Pons (tissue), 1 donor: ENCODE measurements at regions not wholly inside any gene's neighbourhood (a gene's known extent, or its start where the extent isn't known, plus 50 kb on each side); places are given as distances from the start of the nearest gene placed in this dataset.
"Not testable (repeated sequence)": the region's sequence is repeated elsewhere in the genome, so short reads cannot be mapped to it uniquely, and the experiment has no call there.

Experiments used
- DNase-seq: peaks from one replicate; pipeline ENCODE4 v3.0.0-alpha.2; 2016; ENCODE audit warnings: low spot score

GRCh38 chr5:152608458-152608857, 203.4 kb upstream of the NMUR2 start:
- DNase-seq = no peak

GRCh38 chr5:152619756-152620155, 214.7 kb upstream of the NMUR2 start:
- no peak for DNase-seq

- DNase-seq = peak; percentile 27
Measured at GRCh38 chr5:152622628-152623027, 217.5 kb upstream of the NMUR2 start.

- DNase-seq = no peak
Measured at GRCh38 chr5:152623951-152624350, 218.9 kb upstream of the NMUR2 start.

GRCh38 chr5:152625696-152626095, 220.6 kb upstream of the NMUR2 start:
- no peak for DNase-seq

GRCh38 chr5:152631221-152631620, 226.1 kb upstream of the NMUR2 start:
- DNase-seq = no peak

GRCh38 chr5:152632360-152632759, 227.3 kb upstream of the NMUR2 start:
- DNase-seq = no peak

GRCh38 chr5:152634586-152634985, 229.5 kb upstream of the NMUR2 start:
- peak; percentile 50 for DNase-seq

GRCh38 chr5:152638996-152639552, 234.0 kb upstream of the NMUR2 start:
- no peak for DNase-seq

GRCh38 chr5:152641970-152642805, 237.1 kb upstream of the NMUR2 start:
- DNase-seq = no peak

GRCh38 chr5:152642880-152643279, 237.8 kb upstream of the NMUR2 start:
- no peak for DNase-seq

GRCh38 chr5:152644029-152644728, 239.1 kb upstream of the NMUR2 start:
- no peak for DNase-seq

- DNase-seq = no peak
Measured at GRCh38 chr5:152649609-152650008, 244.5 kb upstream of the NMUR2 start.

- no peak for DNase-seq
Measured at GRCh38 chr5:152650413-152650812, 245.3 kb upstream of the NMUR2 start.

GRCh38 chr5:152659470-152659869, 254.4 kb upstream of the NMUR2 start:
- DNase-seq = not testable (repeated sequence)

- no peak for DNase-seq
Measured at GRCh38 chr5:152673601-152674000, 268.5 kb upstream of the NMUR2 start.

GRCh38 chr5:152674403-152674802, 269.3 kb upstream of the NMUR2 start:
- DNase-seq = no peak

- DNase-seq = no peak
Measured at GRCh38 chr5:152676196-152676595, 271.1 kb upstream of the NMUR2 start.

GRCh38 chr5:152683205-152683604, 278.1 kb upstream of the NMUR2 start:
- no peak for DNase-seq

- DNase-seq = no peak
Measured at GRCh38 chr5:152686931-152687330, 281.9 kb upstream of the NMUR2 start.

- peak; percentile 8 for DNase-seq
Measured at GRCh38 chr5:152688561-152689249, 283.6 kb upstream of the NMUR2 start.

- no peak for DNase-seq
Measured at GRCh38 chr5:152689250-152689711, 284.2 kb upstream of the NMUR2 start.
